SK-N-SH treated with all-trans-retinoic acid at 6 μM for 48 hours (cell line): ENCODE measurements at regions not wholly inside any gene's neighbourhood (a gene's known extent, or its start where the extent isn't known, plus 50 kb on each side); places are given as distances from the start of the nearest gene placed in this dataset.

Source experiments
- ATAC-seq: fragments of 200-7000 bp; cut with Tn5 transposase; 3 replicates; pipeline ENCODE4 v1.9.1; 2020; ENCODE audit warnings: mild to moderate bottlenecking, moderate library complexity
- ARNTL ChIP-seq: fragments of 450-650 bp; formaldehyde crosslinking; IDR thresholded peaks from 2 replicates; pipeline ENCODE4 v1.5.0; 2020; ENCODE audit warnings: low read depth, mild to moderate bottlenecking, moderate library complexity, borderline replicate concordance
- BACH2 ChIP-seq: fragments of 250-450 bp; sonication (Bioruptor Pico); IDR thresholded peaks from 2 replicates; pipeline ENCODE4 v1.9.0; 2021; ENCODE audit warnings: mild to moderate bottlenecking, borderline replicate concordance
- CREB5 ChIP-seq: fragments of 250-450 bp; sonication (Bioruptor Pico); IDR thresholded peaks from 2 replicates; pipeline ENCODE4 v1.5.1; 2020; ENCODE audit warnings: low read depth, mild to moderate bottlenecking, moderate library complexity
- CSRNP3 ChIP-seq: fragments of 250-450 bp; sonication (Bioruptor Pico); IDR thresholded peaks from 2 replicates; pipeline ENCODE4 v1.5.1; 2021; ENCODE audit warnings: mild to moderate bottlenecking, moderate library complexity
- ESRRG ChIP-seq: fragments of 250-450 bp; sonication (Bioruptor Pico); IDR thresholded peaks from 2 replicates; pipeline ENCODE4 v1.6.1; 2021; ENCODE audit warnings: mild to moderate bottlenecking
- GLIS3 ChIP-seq: fragments of 250-450 bp; sonication (Bioruptor Pico); IDR thresholded peaks from 2 replicates; pipeline ENCODE4 v1.5.0; 2020; ENCODE audit warnings: mild to moderate bottlenecking, moderate library complexity
- ISL1 ChIP-seq: fragments of 250-450 bp; sonication (Bioruptor Pico); IDR thresholded peaks from 2 replicates; pipeline ENCODE4 v2.1.2; 2022; ENCODE audit warnings: mild to moderate bottlenecking, moderate library complexity
- OSR1 ChIP-seq: fragments of 250-450 bp; sonication (Bioruptor Pico); IDR thresholded peaks from 2 replicates; pipeline ENCODE4 v1.8.0; 2022; ENCODE audit warnings: moderate library complexity, mild to moderate bottlenecking, inconsistent platforms
- PATZ1 ChIP-seq: fragments of 250-450 bp; sonication (Bioruptor Pico); IDR thresholded peaks from 2 replicates; pipeline ENCODE4 v1.8.0; 2020; ENCODE audit warnings: mild to moderate bottlenecking, moderate library complexity, borderline replicate concordance
- POU6F1 ChIP-seq: fragments of 250-450 bp; sonication (Bioruptor Pico); IDR thresholded peaks from 2 replicates; pipeline ENCODE4 v1.8.0; 2021; ENCODE audit warnings: low read depth, mild to moderate bottlenecking, moderate library complexity, borderline replicate concordance
- PPARA ChIP-seq: fragments of 250-450 bp; sonication (Bioruptor Pico); IDR thresholded peaks from 2 replicates; pipeline ENCODE4 v1.5.0; 2020; ENCODE audit warnings: mild to moderate bottlenecking, borderline replicate concordance
- SNAI2 ChIP-seq: fragments of 250-450 bp; sonication (Bioruptor Pico); IDR thresholded peaks from 2 replicates; pipeline ENCODE4 v1.5.0; 2020; ENCODE audit warnings: mild to moderate bottlenecking, moderate library complexity
- TCF4 ChIP-seq: fragments of 250-450 bp; sonication (Bioruptor Pico); IDR thresholded peaks from 2 replicates; pipeline ENCODE4 v1.8.0; 2021; ENCODE audit warnings: mild to moderate bottlenecking, moderate library complexity, borderline replicate concordance
- TOX ChIP-seq: fragments of 250-450 bp; sonication (Bioruptor Pico); IDR thresholded peaks from 2 replicates; pipeline ENCODE4 v1.8.0; 2021; ENCODE audit warnings: mild to moderate bottlenecking, moderate library complexity, borderline replicate concordance
- TSHZ2 ChIP-seq: fragments of 250-450 bp; sonication (Bioruptor Pico); IDR thresholded peaks from 2 replicates; pipeline ENCODE4 v1.5.0; 2020; ENCODE audit warnings: mild to moderate bottlenecking, moderate library complexity
- ZC3H10 ChIP-seq: fragments of 250-450 bp; sonication (Bioruptor Pico); IDR thresholded peaks from 2 replicates; pipeline ENCODE4 v1.5.1; 2021; ENCODE audit warnings: mild to moderate bottlenecking, moderate library complexity
- ZFP30 ChIP-seq: fragments of 450-650 bp; formaldehyde crosslinking; IDR thresholded peaks from 2 replicates; pipeline ENCODE4 v1.5.0; 2022; ENCODE audit warnings: mild to moderate bottlenecking, moderate library complexity
- ZNF70 ChIP-seq: fragments of 450-650 bp; formaldehyde crosslinking; IDR thresholded peaks from 2 replicates; pipeline ENCODE4 v1.5.0; 2020; ENCODE audit warnings: mild to moderate bottlenecking, moderate library complexity
- ZNF8 ChIP-seq: fragments of 450-650 bp; formaldehyde crosslinking; IDR thresholded peaks from 2 replicates; pipeline ENCODE4 v1.5.0; 2020; ENCODE audit warnings: mild to moderate bottlenecking, moderate library complexity

- no peak for TF ChIP-seq CREB5 (CRISPR knock-in tag)
- TF ChIP-seq ZFP30 (CRISPR knock-in tag), result no peak
- TF ChIP-seq TSHZ2 (CRISPR knock-in tag), result no peak
- no peak for TF ChIP-seq ZNF70 (CRISPR knock-in tag)
- TF ChIP-seq BACH2 (CRISPR knock-in tag), result no peak
- no peak for TF ChIP-seq TCF4
- TF ChIP-seq CSRNP3 (CRISPR knock-in tag), result no peak
- TF ChIP-seq POU6F1 (CRISPR knock-in tag), result no peak
- no peak for ATAC-seq
These were observed 63.7 kb upstream of the MRPS22 start for GRCh38 chr3:139280027-139280671.

- TF ChIP-seq PATZ1 (CRISPR knock-in tag) (no peak), ESRRG (CRISPR knock-in tag) (no peak), GLIS3 (CRISPR knock-in tag) (no peak), POU6F1 (CRISPR knock-in tag) (no peak), PPARA (no peak), ISL1 (no peak), ZNF8 (CRISPR knock-in tag) (no peak), SNAI2 (no peak), ARNTL (CRISPR knock-in tag) (no peak), BACH2 (CRISPR knock-in tag) (no peak), OSR1 (CRISPR knock-in tag) (no peak), CREB5 (CRISPR knock-in tag) (no peak), TOX (CRISPR knock-in tag) (no peak), ZFP30 (CRISPR knock-in tag) (no peak), ZC3H10 (CRISPR knock-in tag) (no peak)
- TF ChIP-seq, all 23 proteins: peak for 0
- peak; percentile 53 for ATAC-seq
These were observed 62.7 kb upstream of the MRPS22 start for GRCh38 chr3:139281096-139281495.
